Nephron (organoid): ENCODE measurements at regions not wholly inside any gene's neighbourhood (a gene's known extent, or its start where the extent isn't known, plus 50 kb on each side); places are given as distances from the start of the nearest gene placed in this dataset.

Source experiments
- H3K27ac Mint-ChIP-seq, 3 experiments: 2 replicates each; pipeline ENCODE4 v1.8.0; 2020; ENCODE audit warnings: mixed read lengths in 3 of 3, mild to moderate bottlenecking in 2 of 3, moderate library complexity in 1 of 3
- H3K27me3 Mint-ChIP-seq: 2 replicates; pipeline ENCODE4 v1.8.0; 2021; ENCODE audit warnings: low read depth, mild to moderate bottlenecking, moderate library complexity, mixed read lengths
- H3K36me3 Mint-ChIP-seq: 2 replicates; pipeline ENCODE4 v1.8.0; 2020; ENCODE audit warnings: low read depth, mixed read lengths
- H3K4me1 Mint-ChIP-seq: 2 replicates; pipeline ENCODE4 v1.8.0; 2020; ENCODE audit warnings: mixed read lengths
- H3K4me3 Mint-ChIP-seq, 3 experiments: 2 replicates each; pipeline ENCODE4 v1.8.0; 2020; ENCODE audit warnings: mild to moderate bottlenecking in 3 of 3, mixed read lengths in 3 of 3, moderate library complexity in 2 of 3
- H3K9me3 Mint-ChIP-seq: 2 replicates; pipeline ENCODE4 v1.8.0; 2020; ENCODE audit warnings: mixed read lengths
- TF ChIP-seq, protein P1 (sequence below), 3 experiments: fragments of 200-600 bp; sonication (generic); IDR thresholded peaks; one replicate each; pipeline ENCODE4 v1.5.0; 2021; ENCODE audit warnings: antibody characterized with exemption in 3 of 3; ENCODE audit not compliant: unreplicated experiment in 3 of 3

GRCh38 chr9:108772301-108772894 lies 83.4 kb downstream of the ACTL7B start:
- peak overlapping the region in 2 of 3 experiments; percentile 82 to 88 for H3K27ac Mint-ChIP-seq
- TF ChIP-seq, protein P1, sequence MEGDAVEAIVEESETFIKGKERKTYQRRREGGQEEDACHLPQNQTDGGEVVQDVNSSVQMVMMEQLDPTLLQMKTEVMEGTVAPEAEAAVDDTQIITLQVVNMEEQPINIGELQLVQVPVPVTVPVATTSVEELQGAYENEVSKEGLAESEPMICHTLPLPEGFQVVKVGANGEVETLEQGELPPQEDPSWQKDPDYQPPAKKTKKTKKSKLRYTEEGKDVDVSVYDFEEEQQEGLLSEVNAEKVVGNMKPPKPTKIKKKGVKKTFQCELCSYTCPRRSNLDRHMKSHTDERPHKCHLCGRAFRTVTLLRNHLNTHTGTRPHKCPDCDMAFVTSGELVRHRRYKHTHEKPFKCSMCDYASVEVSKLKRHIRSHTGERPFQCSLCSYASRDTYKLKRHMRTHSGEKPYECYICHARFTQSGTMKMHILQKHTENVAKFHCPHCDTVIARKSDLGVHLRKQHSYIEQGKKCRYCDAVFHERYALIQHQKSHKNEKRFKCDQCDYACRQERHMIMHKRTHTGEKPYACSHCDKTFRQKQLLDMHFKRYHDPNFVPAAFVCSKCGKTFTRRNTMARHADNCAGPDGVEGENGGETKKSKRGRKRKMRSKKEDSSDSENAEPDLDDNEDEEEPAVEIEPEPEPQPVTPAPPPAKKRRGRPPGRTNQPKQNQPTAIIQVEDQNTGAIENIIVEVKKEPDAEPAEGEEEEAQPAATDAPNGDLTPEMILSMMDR (IDR thresholded peaks at IDR 0.05; ENCODE audit: unreplicated experiment in 3 of 3) = no peak
- H3K36me3 Mint-ChIP-seq = no peaks in the 10 kb centered on the region
- H3K4me1 Mint-ChIP-seq = peaks cover 46% of the 10 kb centered on the region
- H3K27me3 Mint-ChIP-seq = peaks cover 3% of the 10 kb centered on the region
- peaks cover 3% of the 10 kb centered on the region for H3K9me3 Mint-ChIP-seq
- H3K4me3 Mint-ChIP-seq = peak overlapping the region in 1 of 3 experiments; percentile 11

DNA sequence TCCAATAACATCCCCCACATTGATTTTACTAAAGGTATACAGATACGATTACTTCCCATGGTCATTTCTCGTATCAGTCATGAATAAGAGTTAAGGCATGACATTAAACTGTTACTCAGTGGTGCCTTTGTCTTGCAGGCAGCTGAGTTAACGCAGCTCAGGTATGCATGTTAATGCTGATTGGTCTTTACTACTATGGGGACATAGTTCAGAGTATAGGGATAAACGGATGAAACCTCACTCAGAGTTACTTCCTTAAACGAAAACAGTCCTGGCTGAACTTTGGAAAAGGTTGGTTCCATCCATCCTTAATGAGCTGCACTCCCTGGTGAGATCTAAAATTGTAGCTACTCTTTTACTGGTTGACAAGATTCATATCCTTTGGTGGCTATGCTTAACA lies 87.0 kb downstream of the ACTL7B start:
- Mint-ChIP-seq H3K27ac (no peak overlapping the region), H3K4me3 (no peak overlapping the region), H3K36me3 (no peaks in the 10 kb centered on the region), H3K4me1 (peaks cover 18% of the 10 kb centered on the region), H3K27me3 (no peaks in the 10 kb centered on the region), H3K9me3 (peaks cover 3% of the 10 kb centered on the region)
- TF ChIP-seq, protein P1 (IDR thresholded peaks at IDR 0.05; ENCODE audit: unreplicated experiment in 3 of 3) = no peak

GRCh38 chr9:108766626-108767161 lies 89.1 kb downstream of the ACTL7B start:
- H3K4me1 Mint-ChIP-seq = peaks cover 7% of the 10 kb centered on the region
- H3K36me3 Mint-ChIP-seq = no peaks in the 10 kb centered on the region
- no peak overlapping the region for H3K27ac Mint-ChIP-seq
- peaks cover 3% of the 10 kb centered on the region for H3K27me3 Mint-ChIP-seq
- H3K4me3 Mint-ChIP-seq = no peak overlapping the region
- H3K9me3 Mint-ChIP-seq = peaks cover 3% of the 10 kb centered on the region
- TF ChIP-seq, protein P1 (IDR thresholded peaks at IDR 0.05; ENCODE audit: unreplicated experiment in 3 of 3) = no peak

- TF ChIP-seq, protein P1 (IDR thresholded peaks at IDR 0.05; ENCODE audit: unreplicated experiment in 3 of 3) = no peak
- Mint-ChIP-seq H3K27ac (no peak overlapping the region), H3K27me3 (peaks cover 4% of the 10 kb centered on the region), H3K4me3 (no peak overlapping the region), H3K36me3 (no peaks in the 10 kb centered on the region), H3K9me3 (peaks cover 3% of the 10 kb centered on the region), H3K4me1 (peaks cover 8% of the 10 kb centered on the region)
These were observed 90.5 kb downstream of the ACTL7B start for GRCh38 chr9:108765265-108765664.

- no peak overlapping the region for H3K4me3 Mint-ChIP-seq
- H3K36me3 Mint-ChIP-seq = no peaks in the 10 kb centered on the region
- peaks cover 8% of the 10 kb centered on the region for H3K4me1 Mint-ChIP-seq
- H3K27me3 Mint-ChIP-seq = peaks cover 12% of the 10 kb centered on the region
- no peaks in the 10 kb centered on the region for H3K9me3 Mint-ChIP-seq
- TF ChIP-seq, protein P1 (IDR thresholded peaks at IDR 0.05; ENCODE audit: unreplicated experiment in 3 of 3) = no peak
- H3K27ac Mint-ChIP-seq = no peak overlapping the region
These were observed 93.3 kb downstream of the ACTL7B start for GRCh38 chr9:108762348-108763055.
